ENCODE measurements at regions not wholly inside any gene's neighbourhood (a gene's known extent, or its start where the extent isn't known, plus 50 kb on each side); places are given as distances from the start of the nearest gene placed in this dataset.

GRCh38 chr9:89939181-89939580, 334.4 kb downstream of the GADD45G start:
- TF ChIP-seq GATA3 (IDR thresholded peaks at IDR 0.05; ENCODE audit: low read depth, low read length) (no peak), GATA2 (IDR thresholded peaks at IDR 0.05; ENCODE audit: low read depth, low read length) (no peak)

Data from SH-SY5Y (cell line).